Mucosa of rectum (tissue), 2 donors: ENCODE measurements at regions not wholly inside any gene's neighbourhood (a gene's known extent, or its start where the extent isn't known, plus 50 kb on each side); places are given as distances from the start of the nearest gene placed in this dataset.

Experiments
- H3K27ac ChIP-seq, 2 donors: one replicate each; pipeline ENCODE4 v1.7.0; 2013; ENCODE audit warnings: inconsistent platforms in 2 of 2, low read depth in 2 of 2, low read length in 2 of 2
- H3K27me3 ChIP-seq, 2 donors: one replicate each; pipeline ENCODE4 v1.7.0; 2013; ENCODE audit warnings: low read length in 2 of 2; ENCODE audit not compliant: control insufficient read depth in 2 of 2, insufficient read depth in 2 of 2
- H3K36me3 ChIP-seq, 2 donors: one replicate each; pipeline ENCODE4 v1.7.0; 2013; ENCODE audit warnings: low read length in 2 of 2; ENCODE audit not compliant: control insufficient read depth in 2 of 2, insufficient read depth in 2 of 2
- H3K4me1 ChIP-seq, 2 donors: one replicate each; pipeline ENCODE4 v1.7.0; 2013; ENCODE audit warnings: low read length in 2 of 2, mild to moderate bottlenecking in 1 of 2; ENCODE audit not compliant: control insufficient read depth in 2 of 2, insufficient read depth in 2 of 2
- H3K4me3 ChIP-seq, 2 donors: one replicate each; pipeline ENCODE4 v1.7.0; 2013; ENCODE audit warnings: low read length in 2 of 2
- H3K9ac ChIP-seq, 2 donors: one replicate each; pipeline ENCODE4 v1.7.0; 2013; ENCODE audit warnings: low read length in 2 of 2, low read depth in 1 of 2, mild to moderate bottlenecking in 1 of 2
- H3K9me3 ChIP-seq, 2 donors: one replicate each; pipeline ENCODE4 v1.7.0; 2013; ENCODE audit warnings: low read length in 2 of 2; ENCODE audit not compliant: control insufficient read depth in 2 of 2
- donor health status: healthy.
- donor health status: Normal muscosa, but diverticular disease.

- H3K4me1 ChIP-seq, result peaks cover 6 to 14% of the 10 kb centered on the region in 2 donors
- H3K4me3 ChIP-seq, result no peak overlapping the region
- no peaks in the 10 kb centered on the region for H3K27me3 ChIP-seq
- H3K9me3 ChIP-seq, result no peaks in the 10 kb centered on the region
- H3K9ac ChIP-seq, result no peak overlapping the region
- H3K27ac ChIP-seq, result no peak overlapping the region
- H3K36me3 ChIP-seq, result no peaks in the 10 kb centered on the region
Observed at GRCh38 chr10:78300526-78300925, 266.9 kb downstream of the RPS24 start.

DNA sequence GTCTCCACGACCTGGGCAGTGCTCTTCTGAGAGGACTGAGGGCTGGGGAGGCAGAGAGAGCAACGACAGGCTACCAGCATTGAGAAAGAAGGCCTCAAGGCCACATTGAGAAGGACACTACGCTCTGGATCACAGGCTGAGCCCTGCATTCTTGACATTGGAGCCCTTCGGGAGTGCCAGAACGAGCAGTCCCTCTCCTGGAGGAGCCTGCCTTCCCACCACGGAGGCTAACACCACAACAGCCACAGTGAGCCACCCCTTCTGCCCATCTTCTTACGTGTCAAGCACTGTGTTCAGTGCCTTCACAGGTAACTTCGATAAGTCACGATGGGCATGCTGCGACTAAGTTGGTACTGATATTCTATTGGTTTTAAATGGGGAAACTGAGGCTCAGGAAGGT is 267.8 kb downstream of the RPS24 start:
- Histone ChIP-seq H3K9me3 (no peaks in the 10 kb centered on the region), H3K36me3 (no peaks in the 10 kb centered on the region), H3K27me3 (no peaks in the 10 kb centered on the region), H3K4me3 (no peak overlapping the region), H3K9ac (no peak overlapping the region), H3K4me1 (peaks cover 6 to 14% of the 10 kb centered on the region in 2 donors), H3K27ac (no peak overlapping the region)

DNA sequence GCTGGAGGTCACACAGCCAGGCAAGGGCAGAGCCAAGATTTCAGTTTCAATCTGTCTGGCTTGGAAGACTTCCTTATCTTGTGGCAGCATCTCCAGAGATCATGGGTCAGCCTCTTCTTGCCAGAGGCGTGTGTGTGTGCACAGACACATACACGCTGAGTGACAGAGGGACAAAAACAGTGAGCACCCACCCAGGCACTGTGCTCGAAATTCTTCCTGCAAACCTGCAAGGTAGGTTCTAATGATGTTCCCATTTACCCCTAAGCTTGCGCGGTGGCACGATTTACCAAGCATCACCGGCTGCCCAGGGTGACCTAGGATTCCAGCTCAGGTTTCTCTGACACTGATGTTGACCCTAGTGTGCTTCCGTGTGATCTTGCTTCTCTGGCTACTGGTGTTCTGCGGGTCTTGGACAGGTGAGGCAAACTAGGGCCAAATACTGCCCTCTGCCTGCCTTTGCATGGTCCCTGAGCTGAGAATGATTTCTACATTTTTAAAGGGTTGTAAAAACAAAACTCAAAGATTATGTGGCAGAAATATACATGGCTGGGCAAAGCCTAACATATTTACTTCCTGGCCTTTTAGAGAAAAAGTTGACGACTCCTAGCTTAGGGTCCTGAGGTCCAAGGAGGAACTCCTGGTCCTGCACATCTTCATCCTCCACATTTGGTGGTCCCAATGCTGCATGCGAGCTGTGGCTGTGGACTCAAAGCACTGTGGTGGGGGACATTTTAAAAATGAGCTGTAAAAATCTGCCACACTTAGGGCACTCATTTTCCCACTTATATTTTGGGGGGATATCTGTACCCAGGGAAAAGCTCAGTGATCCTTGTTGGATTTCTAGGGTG is 268.5 kb downstream of the RPS24 start:
- Histone ChIP-seq H3K4me1 (peaks cover 6 to 14% of the 10 kb centered on the region in 2 donors), H3K4me3 (peak overlapping the region; percentile 82 to 84), H3K9ac (peak overlapping the region; percentile 82 to 88), H3K27ac (peak overlapping the region; percentile 88 to 92), H3K27me3 (no peaks in the 10 kb centered on the region), H3K9me3 (no peaks in the 10 kb centered on the region), H3K36me3 (no peaks in the 10 kb centered on the region)

- H3K27me3 ChIP-seq, result no peaks in the 10 kb centered on the region
- peaks cover 6 to 14% of the 10 kb centered on the region in 2 donors for H3K4me1 ChIP-seq
- H3K9ac ChIP-seq, result peak overlapping the region; percentile 82 to 88
- H3K9me3 ChIP-seq, result no peaks in the 10 kb centered on the region
- H3K27ac ChIP-seq, result peak overlapping the region; percentile 88 to 92
- no peaks in the 10 kb centered on the region for H3K36me3 ChIP-seq
- H3K4me3 ChIP-seq, result peak overlapping the region; percentile 82 to 84
Observed at GRCh38 chr10:78302739-78302988, 269.0 kb downstream of the RPS24 start.

GRCh38 chr10:78302989-78303854 is 269.6 kb downstream of the RPS24 start:
- Histone ChIP-seq H3K4me1 (peaks cover 6 to 14% of the 10 kb centered on the region in 2 donors), H3K9ac (peak overlapping the region; percentile 82 to 88), H3K27ac (peak overlapping the region; percentile 88 to 92), H3K9me3 (no peaks in the 10 kb centered on the region), H3K36me3 (no peaks in the 10 kb centered on the region), H3K27me3 (no peaks in the 10 kb centered on the region), H3K4me3 (peak overlapping the region; percentile 82 to 84)

GRCh38 chr10:78304091-78305045 is 270.7 kb downstream of the RPS24 start:
- H3K4me1 ChIP-seq, result peaks cover 6 to 13% of the 10 kb centered on the region in 2 donors
- H3K9me3 ChIP-seq, result no peaks in the 10 kb centered on the region
- H3K36me3 ChIP-seq, result no peaks in the 10 kb centered on the region
- H3K4me3 ChIP-seq, result no peak overlapping the region
- no peak overlapping the region for H3K27ac ChIP-seq
- H3K9ac ChIP-seq, result no peak overlapping the region
- H3K27me3 ChIP-seq, result no peaks in the 10 kb centered on the region

DNA sequence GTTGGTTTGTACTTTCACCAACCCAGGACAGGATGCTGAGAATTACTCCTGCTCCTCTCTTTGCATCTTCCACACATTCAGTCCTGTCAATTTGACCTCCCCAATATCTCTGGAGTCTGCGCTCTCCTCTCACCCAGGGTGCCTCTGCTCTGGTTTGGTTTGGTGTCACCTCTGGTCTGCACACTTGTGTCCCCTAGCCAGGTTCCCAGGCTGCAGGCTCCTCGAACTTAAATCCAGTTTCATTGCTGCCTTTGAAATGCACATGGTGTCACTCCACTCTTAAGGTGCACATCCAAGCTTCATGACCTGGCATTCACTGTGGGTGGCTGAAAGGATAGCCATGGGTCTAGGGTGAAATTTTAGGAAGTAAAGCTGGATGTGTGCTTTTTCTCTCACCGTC is 271.6 kb downstream of the RPS24 start:
- Histone ChIP-seq H3K27ac (no peak overlapping the region), H3K36me3 (no peaks in the 10 kb centered on the region), H3K4me3 (no peak overlapping the region)

DNA sequence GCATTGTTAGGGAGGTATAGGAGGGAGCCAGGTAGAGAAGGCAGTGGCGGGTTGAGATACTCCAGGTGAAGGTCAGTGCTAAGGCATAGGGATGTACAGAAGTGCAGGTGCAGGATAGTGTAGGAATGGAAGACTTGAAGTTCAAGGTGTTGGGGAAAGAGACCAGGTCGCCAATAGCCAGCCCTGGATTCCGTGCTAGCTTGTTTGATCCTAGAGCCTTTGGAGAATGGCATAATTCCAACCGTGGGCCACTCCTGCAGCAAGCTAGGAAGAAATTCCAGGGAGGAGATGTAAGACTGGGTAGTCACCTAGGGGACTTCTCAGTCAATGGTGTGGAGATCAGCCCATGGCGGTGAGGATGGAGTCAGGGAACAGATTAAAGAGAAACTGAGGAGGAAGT is 272.7 kb downstream of the RPS24 start:
- Histone ChIP-seq H3K4me3 (no peak overlapping the region), H3K27ac (no peak overlapping the region), H3K9me3 (no peaks in the 10 kb centered on the region), H3K36me3 (no peaks in the 10 kb centered on the region), H3K9ac (no peak overlapping the region), H3K4me1 (peaks cover 6 to 10% of the 10 kb centered on the region in 2 donors), H3K27me3 (no peaks in the 10 kb centered on the region)

More for the DNA sequence above, 271.6 kb downstream of the RPS24 start:
- H3K9me3 ChIP-seq, result no peaks in the 10 kb centered on the region
- H3K9ac ChIP-seq, result no peak overlapping the region
- H3K27me3 ChIP-seq, result no peaks in the 10 kb centered on the region
- H3K4me1 ChIP-seq, result peaks cover 6 to 10% of the 10 kb centered on the region in 2 donors

- no peaks in the 10 kb centered on the region for H3K36me3 ChIP-seq
- H3K27me3 ChIP-seq, result no peaks in the 10 kb centered on the region
- no peak overlapping the region for H3K4me3 ChIP-seq
- H3K27ac ChIP-seq, result no peak overlapping the region
- peaks cover 3 to 6% of the 10 kb centered on the region in 2 donors for H3K4me1 ChIP-seq
- H3K9ac ChIP-seq, result no peak overlapping the region
- H3K9me3 ChIP-seq, result no peaks in the 10 kb centered on the region
Observed at GRCh38 chr10:78307576-78307975, 273.9 kb downstream of the RPS24 start.
